ENCODE measurements at regions not wholly inside any gene's neighbourhood (a gene's known extent, or its start where the extent isn't known, plus 50 kb on each side); places are given as distances from the start of the nearest gene placed in this dataset.

GRCh38 chr14:66237741-66238140, 248.4 kb upstream of the CCDC196 start:
- H3K4me3 ChIP-seq (ENCODE audit: control insufficient read depth, low read depth, low read length) = no peak overlapping the region
- TF ChIP-seq CTCF (IDR thresholded peaks at IDR 0.05; ENCODE audit: control insufficient read depth, insufficient read depth, low read depth, low read length, missing control alignments) = no peak
- no peak for DNase-seq (ENCODE audit: low read depth)

GRCh38 chr14:66238969-66239368, 247.2 kb upstream of the CCDC196 start:
- no peak for TF ChIP-seq CTCF (IDR thresholded peaks at IDR 0.05; ENCODE audit: control insufficient read depth, insufficient read depth, low read depth, low read length, missing control alignments)
- H3K4me3 ChIP-seq (ENCODE audit: control insufficient read depth, low read depth, low read length) = no peak overlapping the region
- DNase-seq (ENCODE audit: low read depth) = no peak

- no peak for DNase-seq (ENCODE audit: low read depth)
- no peak overlapping the region for H3K4me3 ChIP-seq (ENCODE audit: control insufficient read depth, low read depth, low read length)
- no peak for TF ChIP-seq CTCF (IDR thresholded peaks at IDR 0.05; ENCODE audit: control insufficient read depth, insufficient read depth, low read depth, low read length, missing control alignments)
These were observed 246.6 kb upstream of the CCDC196 start for GRCh38 chr14:66239589-66239988.

- no peak for DNase-seq (ENCODE audit: low read depth)
- H3K4me3 ChIP-seq (ENCODE audit: control insufficient read depth, low read depth, low read length) = no peak overlapping the region
- no peak for TF ChIP-seq CTCF (IDR thresholded peaks at IDR 0.05; ENCODE audit: control insufficient read depth, insufficient read depth, low read depth, low read length, missing control alignments)
These were observed 246.1 kb upstream of the CCDC196 start for GRCh38 chr14:66240105-66240504.

- DNase-seq (ENCODE audit: low read depth) = no peak
- no peak for TF ChIP-seq CTCF (IDR thresholded peaks at IDR 0.05; ENCODE audit: control insufficient read depth, insufficient read depth, low read depth, low read length, missing control alignments)
- H3K4me3 ChIP-seq (ENCODE audit: control insufficient read depth, low read depth, low read length) = no peak overlapping the region
These were observed 244.2 kb upstream of the CCDC196 start for GRCh38 chr14:66242001-66242400.

- no peak overlapping the region for H3K4me3 ChIP-seq (ENCODE audit: control insufficient read depth, low read depth, low read length)
These were observed 241.3 kb upstream of the CCDC196 start for GRCh38 chr14:66244834-66245233.

More at GRCh38 chr14:66244834-66245233, 241.3 kb upstream of the CCDC196 start:
- no peak for TF ChIP-seq CTCF (IDR thresholded peaks at IDR 0.05; ENCODE audit: control insufficient read depth, insufficient read depth, low read depth, low read length, missing control alignments)
- DNase-seq (ENCODE audit: low read depth) = no peak

All from AG09309 (cell line).